NCI-H446 (cell line): ENCODE measurements at regions not wholly inside any gene's neighbourhood (a gene's known extent, or its start where the extent isn't known, plus 50 kb on each side); places are given as distances from the start of the nearest gene placed in this dataset.

ENCODE experiments used
- DNase-seq, 2 experiments: peaks; one replicate each; lab custom pipeline; 2025; lab: John Stamatoyannopoulos, UW

- DNase-seq, result no peak
These were observed 57.7 kb downstream of the LRRC30 start for GRCh38 chr18:7288544-7288943.

- no peak for DNase-seq
These were observed 59.2 kb downstream of the LRRC30 start for GRCh38 chr18:7290077-7290476.

DNA sequence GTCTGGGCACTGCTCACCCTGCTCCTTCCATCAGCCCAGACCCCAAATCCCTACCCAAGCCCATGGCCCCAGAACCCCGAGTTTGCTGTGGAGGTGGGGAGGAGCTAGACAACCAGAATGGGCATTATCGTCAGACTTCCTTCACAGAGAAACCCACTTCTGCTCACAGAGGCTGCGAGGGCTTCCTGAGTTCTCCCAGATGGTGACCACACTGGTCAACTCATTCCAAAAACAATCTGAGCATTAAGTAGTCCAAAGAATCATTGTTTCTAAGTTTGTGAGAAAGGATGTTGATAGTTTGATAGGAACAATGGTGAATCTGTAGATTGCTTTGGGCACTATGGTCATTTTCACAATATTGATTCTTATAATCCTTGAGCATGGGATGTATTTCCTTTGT lies 60.2 kb downstream of the LRRC30 start:
- no peak for DNase-seq

GRCh38 chr18:7298149-7298548 lies 67.3 kb downstream of the LRRC30 start:
- no peak for DNase-seq

- no peak for DNase-seq
These were observed 70.2 kb downstream of the LRRC30 start for GRCh38 chr18:7301094-7301493.

DNA sequence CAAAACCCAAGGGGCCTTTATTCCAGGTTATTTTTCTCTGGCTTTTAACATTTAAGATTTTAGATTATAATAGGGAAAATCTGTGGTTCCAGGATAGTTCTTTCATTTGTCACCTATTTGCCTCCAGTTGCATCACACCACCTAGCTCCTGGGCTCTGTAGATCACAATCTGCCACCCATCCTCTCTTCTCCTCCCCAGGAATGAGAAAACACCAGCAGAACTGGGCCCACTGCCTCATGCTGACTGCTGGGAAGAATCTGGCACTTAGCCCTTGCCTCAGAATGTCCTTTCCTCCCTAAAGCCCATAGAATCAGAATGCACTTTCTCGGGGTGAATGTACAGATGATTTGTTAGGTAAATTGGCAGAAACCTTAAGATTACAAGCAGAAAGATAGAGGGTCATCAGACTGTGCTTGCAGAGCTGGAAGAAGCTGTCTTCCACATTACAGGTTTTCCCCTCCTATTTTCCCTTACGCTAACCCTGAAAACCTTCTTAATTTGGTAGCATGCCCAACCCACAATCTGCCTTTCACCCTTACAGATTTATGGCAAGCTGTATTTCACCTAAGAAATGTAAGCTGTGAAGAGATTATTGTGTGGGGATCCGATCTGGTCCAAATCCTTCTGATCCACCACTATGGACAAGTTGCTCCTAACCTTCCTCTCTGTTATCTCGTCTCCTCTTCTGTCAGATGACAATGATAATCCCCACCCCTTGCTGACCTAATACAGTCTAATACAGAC lies 72.6 kb downstream of the LRRC30 start:
- no peak for DNase-seq

DNA sequence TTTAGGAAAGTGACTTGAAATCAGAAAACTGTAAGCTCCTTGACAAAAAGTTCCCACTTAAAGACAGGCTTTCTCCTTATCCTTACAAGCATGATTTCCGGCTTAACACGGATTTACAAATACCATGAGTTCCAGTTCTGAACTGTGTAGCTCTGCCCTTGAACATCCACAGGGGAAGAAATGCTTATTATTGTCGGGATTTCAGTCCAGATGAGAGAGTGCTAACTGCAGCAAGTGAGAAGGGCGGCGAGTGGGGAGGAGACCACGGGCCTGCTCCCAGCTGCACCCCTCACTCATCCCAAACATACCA lies 73.1 kb downstream of the LRRC30 start:
- DNase-seq, result no peak

GRCh38 chr18:7305416-7305815 lies 74.5 kb downstream of the LRRC30 start:
- no peak for DNase-seq

- no peak for DNase-seq
These were observed 76.1 kb downstream of the LRRC30 start for GRCh38 chr18:7307030-7307429.

GRCh38 chr18:7307526-7307925 lies 76.6 kb downstream of the LRRC30 start:
- DNase-seq, result no peak

DNA sequence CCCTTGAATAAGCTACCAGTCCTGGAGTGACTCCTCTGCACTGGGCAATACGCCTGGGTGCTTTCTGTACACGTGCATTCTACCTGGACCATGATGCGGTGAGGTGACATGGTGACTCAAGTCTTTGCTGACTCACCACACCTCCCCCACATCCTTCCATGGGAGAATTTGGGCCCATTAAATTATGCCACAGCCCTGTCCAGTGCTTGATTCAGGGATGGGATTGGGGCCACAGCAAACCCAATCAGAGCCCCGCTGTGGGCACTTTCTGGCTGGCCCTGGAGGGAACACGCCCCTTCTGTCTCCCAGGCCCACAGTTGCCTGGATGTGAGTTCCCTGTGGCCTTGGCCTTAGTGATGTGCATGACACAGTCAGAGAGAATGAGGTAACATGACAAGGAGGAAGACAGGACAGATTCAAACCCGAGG lies 86.9 kb downstream of the LRRC30 start:
- DNase-seq, result no peak

DNA sequence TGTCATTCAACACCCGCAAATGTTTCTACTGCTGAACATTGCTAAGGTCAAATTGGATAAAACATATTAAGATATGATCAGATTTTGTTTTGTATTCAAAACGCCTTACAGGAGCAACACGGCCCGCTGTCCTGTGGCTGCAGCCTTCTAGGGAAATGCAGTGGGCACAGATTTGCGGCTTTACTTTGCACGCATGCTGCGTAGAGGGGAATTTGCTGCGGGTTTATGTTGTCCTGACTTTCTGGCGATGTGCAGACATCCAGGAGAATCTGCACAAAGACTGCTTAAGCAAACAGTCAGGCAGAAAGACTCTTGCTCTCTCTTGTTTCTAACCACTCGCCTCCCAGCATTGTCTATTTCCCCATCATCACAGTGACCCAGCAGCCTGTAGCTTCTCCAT lies 88.3 kb downstream of the LRRC30 start:
- DNase-seq, result no peak

GRCh38 chr18:7321831-7322230 lies 90.9 kb downstream of the LRRC30 start:
- no peak for DNase-seq

GRCh38 chr18:7322817-7323485 lies 92.1 kb downstream of the LRRC30 start:
- no peak for DNase-seq

DNA sequence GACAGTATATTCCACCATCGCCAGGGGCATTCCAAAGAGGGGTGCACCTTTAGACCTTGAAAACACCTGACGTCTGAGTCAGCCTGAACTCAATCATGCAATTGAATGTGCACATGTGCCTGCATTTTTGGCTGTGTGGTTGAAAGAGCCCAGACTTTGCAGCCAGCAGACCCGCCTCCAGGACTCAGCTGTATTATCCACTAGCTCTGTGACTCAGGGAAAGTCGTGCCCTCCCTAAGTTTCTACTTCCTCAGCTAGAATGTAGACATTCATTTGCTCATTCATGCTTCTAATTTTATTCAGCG lies 94.2 kb downstream of the LRRC30 start:
- no peak for DNase-seq

DNA sequence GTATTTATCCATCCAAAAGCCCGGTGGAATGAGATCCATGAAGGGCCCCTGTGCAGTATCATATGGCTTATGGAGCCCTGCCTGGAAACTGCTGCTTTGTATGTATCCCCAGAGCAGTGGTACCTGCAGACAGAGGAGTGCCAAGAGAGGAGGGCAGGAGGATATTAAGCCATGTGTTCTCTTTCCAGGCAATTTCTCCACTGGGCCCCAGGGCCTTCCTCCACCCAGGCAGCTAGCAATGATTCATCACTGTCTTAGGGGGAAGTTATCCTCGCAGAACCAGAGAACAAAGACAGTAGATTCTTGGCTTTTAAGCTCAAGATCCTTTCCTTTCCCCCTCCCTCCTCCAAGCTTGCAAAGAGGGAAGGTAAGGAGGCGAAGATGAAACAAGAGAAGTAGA lies 98.1 kb downstream of the LRRC30 start:
- no peak for DNase-seq

GRCh38 chr18:7332452-7332851 lies 101.6 kb downstream of the LRRC30 start:
- DNase-seq, result no peak

GRCh38 chr18:7333025-7333562 lies 102.2 kb downstream of the LRRC30 start:
- DNase-seq, result no peak

GRCh38 chr18:7334973-7335568 lies 104.2 kb downstream of the LRRC30 start:
- DNase-seq, result no peak

GRCh38 chr18:7336623-7337022 lies 105.7 kb downstream of the LRRC30 start:
- DNase-seq, result no peak

DNA sequence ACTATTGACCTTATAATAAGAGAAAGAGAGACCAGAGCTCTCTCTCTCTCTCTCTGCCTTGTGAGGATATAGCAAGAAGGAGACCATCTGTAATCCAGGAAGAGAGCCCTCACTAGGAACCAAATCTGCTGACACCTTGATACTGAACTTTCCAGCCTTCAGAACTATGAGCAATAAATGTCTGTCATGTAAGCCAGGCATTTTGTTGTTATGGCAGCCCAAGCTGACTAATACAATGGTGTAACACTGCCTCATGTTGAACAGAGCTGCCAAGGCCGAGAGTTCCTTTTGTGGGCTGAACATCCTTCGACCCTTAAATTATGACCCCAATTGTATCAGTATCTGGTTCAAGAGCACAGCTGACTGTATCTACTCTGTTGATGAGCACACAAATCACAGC lies 108.0 kb downstream of the LRRC30 start:
- DNase-seq, result no peak

- DNase-seq, result no peak
These were observed 110.9 kb downstream of the LRRC30 start for GRCh38 chr18:7341581-7342337.
